ENCODE measurements at regions not wholly inside any gene's neighbourhood (a gene's known extent, or its start where the extent isn't known, plus 50 kb on each side); places are given as distances from the start of the nearest gene placed in this dataset.

DNA sequence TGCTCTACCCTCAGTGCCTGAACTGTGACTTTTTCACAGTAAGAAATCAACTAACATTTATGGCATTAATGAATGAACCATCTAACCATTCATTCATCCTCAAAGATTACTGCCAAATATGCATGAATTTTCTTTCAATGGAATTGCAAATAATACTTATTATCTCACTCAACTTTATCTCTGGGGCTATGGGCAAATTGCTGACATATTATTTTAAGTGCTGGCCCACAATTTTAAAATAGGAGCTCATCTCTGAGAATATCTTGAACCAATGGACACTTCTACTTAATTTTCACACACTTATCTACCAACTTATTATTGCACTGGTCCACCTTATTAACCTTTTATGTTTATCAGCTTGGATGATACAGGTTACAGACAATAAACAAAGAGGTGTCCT lies 182.8 kb downstream of the RBM43 start:
- no peak for DNase-seq

DNA sequence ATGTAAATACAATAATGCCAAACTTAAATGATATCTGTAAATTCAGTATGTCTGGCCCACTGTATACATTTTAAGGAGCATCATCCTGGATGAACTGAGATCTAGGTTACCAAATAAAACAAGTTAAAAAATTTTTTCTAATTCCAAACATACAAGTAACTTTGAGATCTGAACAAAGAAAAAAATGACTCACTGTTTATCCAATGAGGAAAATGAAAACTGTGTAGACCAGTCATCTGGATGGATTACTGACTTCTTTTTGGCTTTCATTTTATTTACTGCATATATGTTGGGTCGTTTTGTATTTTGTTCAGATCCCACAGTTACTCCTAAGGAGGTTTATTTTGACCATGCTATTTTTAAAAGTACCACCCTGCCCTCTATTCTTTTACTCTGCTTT lies 189.8 kb downstream of the RBM43 start:
- DNase-seq: no peak

- DNase-seq: no peak
Measured at GRCh38 chr2:151071382-151071781, 190.3 kb downstream of the RBM43 start.

DNA sequence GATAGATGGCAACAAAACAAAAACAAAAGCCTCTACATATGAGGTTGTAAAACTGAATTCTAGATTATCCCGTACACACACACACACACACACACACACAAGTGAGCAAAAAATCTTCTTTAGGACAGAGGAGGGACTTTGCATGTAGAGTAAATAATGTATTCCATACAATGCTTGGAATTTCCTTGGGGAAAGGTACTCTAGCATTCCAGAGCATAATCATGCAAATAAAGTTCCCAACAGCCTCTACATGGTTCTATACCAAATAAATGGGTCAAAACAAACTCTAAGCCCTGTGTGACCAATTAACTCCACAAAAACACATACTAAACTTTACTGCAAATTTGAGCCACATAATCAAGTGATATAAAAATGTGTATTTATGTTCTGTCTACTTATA lies 191.4 kb downstream of the RBM43 start:
- DNase-seq: no peak

- DNase-seq: no peak
Measured at GRCh38 chr2:151067658-151068369, 193.8 kb downstream of the RBM43 start.

- no peak for DNase-seq
Measured at GRCh38 chr2:151063271-151063670, 198.4 kb downstream of the RBM43 start.

DNA sequence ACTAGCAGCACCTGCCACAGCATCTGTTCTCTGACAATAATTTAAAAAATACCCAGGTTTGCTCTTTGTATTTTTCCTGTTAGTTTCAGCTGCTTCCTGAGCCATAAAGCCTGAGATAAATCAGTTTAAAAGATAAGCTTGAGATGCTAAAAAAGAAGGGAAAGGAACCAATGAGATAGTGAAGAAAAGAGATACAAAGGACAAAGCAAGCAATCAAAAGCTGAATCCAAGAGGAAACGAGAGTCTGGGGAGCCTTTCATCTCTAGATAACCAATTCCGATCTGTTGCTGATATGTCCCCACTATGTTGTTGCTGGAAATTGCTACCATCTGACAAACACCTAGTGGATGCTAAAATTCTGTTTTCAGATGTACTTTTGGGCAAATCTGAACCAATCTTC lies 201.4 kb downstream of the RBM43 start:
- DNase-seq: no peak

GRCh38 chr2:151056870-151057269 lies 204.8 kb downstream of the RBM43 start:
- DNase-seq: no peak

GRCh38 chr2:151053661-151053990 lies 208.0 kb downstream of the RBM43 start:
- DNase-seq: no peak

GRCh38 chr2:151052850-151053660 lies 208.6 kb downstream of the RBM43 start:
- no peak for DNase-seq

- no peak for DNase-seq
Measured at GRCh38 chr2:151051574-151052220, 210.0 kb downstream of the RBM43 start.

DNA sequence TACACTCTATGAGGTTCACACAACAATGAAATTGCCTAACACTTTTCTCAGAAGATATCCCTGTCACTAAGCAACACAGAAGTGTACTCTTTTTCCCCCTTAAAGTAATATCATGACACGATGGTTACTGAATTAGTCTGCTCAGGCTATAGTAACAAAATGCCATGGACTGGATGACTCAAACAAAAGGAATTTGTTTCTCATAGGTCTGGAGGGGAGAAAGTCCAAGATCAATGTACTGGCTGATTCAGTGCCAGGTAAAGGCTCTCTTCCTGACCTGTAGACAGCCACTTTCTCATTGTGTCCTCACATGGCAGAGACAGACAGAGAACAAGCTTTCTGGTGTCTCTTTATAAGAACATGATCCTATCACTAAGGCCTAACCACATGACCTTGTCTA lies 211.9 kb downstream of the RBM43 start:
- DNase-seq: no peak

- no peak for DNase-seq
Measured at GRCh38 chr2:151048331-151049054, 213.2 kb downstream of the RBM43 start.

DNA sequence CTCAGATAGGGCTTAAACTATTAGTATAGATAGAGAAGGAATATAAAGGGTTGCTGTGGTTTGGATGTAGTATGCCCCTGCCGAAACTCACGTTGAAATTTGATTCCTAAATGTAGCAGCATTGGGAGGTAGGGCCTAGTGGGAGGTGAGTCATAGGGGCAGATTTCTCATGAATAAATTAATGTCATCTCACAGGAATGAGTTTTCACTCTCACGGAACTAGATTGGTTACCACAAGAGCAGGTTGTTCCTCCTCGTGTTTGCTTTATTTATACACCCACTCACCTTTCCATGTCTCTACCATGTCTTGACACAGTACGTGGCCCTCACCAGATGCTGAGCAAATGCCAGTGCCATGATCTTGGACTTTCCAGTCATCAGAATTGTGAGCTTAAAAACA lies 218.2 kb downstream of the RBM43 start:
- no peak for DNase-seq

DNA sequence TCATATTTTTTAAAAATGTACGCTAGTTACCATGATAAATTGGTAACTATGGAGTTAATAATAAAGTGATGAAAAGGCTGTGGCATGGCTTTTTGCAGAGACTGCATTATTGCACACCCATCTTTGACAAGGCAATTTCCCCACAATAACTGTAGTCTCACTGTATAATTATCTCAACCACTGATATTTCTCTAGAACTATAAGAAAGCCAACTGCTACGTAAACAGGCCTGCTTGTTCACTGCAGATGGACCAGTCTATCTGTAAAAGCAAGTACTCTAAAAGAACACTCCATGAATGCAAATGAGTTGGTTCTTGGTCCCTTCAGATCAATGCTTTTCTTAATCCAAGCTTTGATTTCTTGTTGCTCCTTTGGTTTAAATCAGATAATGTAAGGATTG lies 218.7 kb downstream of the RBM43 start:
- no peak for DNase-seq

DNA sequence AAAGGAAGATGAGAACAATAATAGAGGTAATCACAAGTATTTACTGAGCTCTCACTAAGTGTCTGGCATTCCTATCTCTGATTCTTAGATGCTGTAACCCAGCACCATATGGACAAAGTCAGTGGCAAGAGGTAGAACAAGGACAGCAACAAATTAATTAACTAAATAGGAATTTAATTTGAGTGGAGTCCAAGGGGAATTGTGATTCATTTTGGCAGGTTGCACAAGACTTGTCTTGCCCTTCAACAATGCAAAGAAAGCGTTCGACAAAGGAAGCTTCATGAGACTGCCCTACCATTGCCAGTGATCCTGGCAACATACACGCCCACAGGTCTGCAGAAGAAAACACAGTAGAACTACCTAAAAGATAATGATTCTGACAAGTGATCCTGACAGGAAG lies 221.6 kb downstream of the RBM43 start:
- DNase-seq: no peak

GRCh38 chr2:151038516-151038915 lies 223.1 kb downstream of the RBM43 start:
- DNase-seq: no peak

GRCh38 chr2:151037434-151037833 lies 224.2 kb downstream of the RBM43 start:
- DNase-seq: no peak

DNA sequence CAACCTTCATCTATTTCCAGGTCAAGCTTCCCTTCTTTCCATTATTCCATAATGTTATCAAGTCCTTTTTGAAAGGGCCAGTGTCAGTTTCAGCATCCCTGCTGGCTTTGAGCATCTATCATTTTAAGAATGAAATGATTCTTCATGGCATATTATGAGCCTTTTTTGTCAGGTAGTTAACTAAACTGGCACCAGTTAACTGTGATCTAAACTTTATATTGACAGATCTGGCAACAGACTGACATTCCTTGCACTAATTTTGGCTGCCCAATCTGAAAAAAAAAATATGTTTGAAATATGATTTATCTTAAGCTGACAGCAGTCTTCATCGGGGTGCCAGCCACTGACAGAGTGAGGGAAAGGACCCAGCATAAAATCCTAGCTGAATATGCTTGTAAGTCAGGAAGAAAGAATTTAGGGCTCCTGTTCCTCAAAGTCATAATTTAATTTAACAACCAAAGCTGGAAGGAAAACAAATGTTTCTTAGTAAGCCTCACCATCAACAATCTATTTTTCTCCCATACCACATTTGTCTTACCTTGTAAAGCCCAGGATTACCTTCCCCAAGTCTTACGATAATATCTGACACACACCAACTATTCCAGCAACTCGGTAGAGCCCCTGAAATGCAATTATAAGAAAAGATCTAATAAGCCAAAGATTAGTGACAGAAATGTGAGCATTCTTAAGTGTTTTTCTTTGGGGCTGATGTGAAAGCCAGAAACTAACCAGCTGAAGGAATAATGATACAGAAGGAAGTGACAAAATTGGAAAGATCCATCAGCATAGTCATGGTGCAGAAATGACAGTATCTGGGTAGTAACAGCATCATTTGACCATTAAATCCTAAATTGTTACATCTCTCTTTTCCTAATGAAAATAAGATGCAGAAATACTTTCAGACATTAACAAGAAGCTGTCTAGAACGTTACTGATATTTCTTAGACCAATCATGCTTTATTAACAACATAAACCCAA lies 228.1 kb downstream of the RBM43 start:
- no peak for DNase-seq

DNA sequence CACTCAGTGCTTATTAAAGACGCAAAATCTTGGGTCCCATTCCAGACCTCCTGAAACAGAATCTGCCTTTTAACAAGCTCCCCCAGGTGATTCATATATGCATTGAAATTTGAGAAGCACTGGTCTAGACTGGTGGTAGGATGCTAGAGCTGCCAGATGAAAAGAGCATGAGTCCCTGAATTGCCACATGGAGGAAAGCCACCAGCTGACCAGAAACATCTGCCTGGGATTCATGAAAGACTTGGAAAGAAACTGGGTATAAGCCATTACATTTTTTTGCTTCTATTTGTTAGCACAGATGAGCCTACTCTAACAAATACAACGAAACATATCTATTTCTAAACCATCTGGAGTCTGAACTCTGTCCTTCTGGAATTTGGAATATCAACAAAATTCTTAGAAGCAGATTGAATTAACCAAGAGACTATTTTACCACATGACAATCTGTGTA lies 228.9 kb downstream of the RBM43 start:
- no peak for DNase-seq

GRCh38 chr2:151030663-151031230 lies 230.9 kb downstream of the RBM43 start:
- no peak for DNase-seq

Data from NCI-H524 treated with DMSO at 0.1 percent for 48 hours (cell line).